ENCODE measurements at regions not wholly inside any gene's neighbourhood (a gene's known extent, or its start where the extent isn't known, plus 50 kb on each side); places are given as distances from the start of the nearest gene placed in this dataset.

- peak; percentile 78 for DNase-seq (ENCODE audit: low read depth)
- peak overlapping the region; percentile 26; the same call in 1 of the 2 replicates for H3K4me3 ChIP-seq (ENCODE audit: low read depth, low read length)
- no peak for TF ChIP-seq CTCF (IDR thresholded peaks at IDR 0.05; ENCODE audit: low read depth, low read length, missing control alignments)
Observed at GRCh38 chr14:89681086-89682018, 264.3 kb upstream of the FOXN3 start.

GRCh38 chr14:89680156-89680555 is 263.1 kb upstream of the FOXN3 start:
- no peak overlapping the region for H3K4me3 ChIP-seq (ENCODE audit: low read depth, low read length)
- no peak for TF ChIP-seq CTCF (IDR thresholded peaks at IDR 0.05; ENCODE audit: low read depth, low read length, missing control alignments)
- DNase-seq (ENCODE audit: low read depth): no peak

- H3K4me3 ChIP-seq (ENCODE audit: low read depth, low read length): no peak overlapping the region
- no peak for DNase-seq (ENCODE audit: low read depth)
- no peak for TF ChIP-seq CTCF (IDR thresholded peaks at IDR 0.05; ENCODE audit: low read depth, low read length, missing control alignments)
Observed at GRCh38 chr14:89678768-89679167, 261.7 kb upstream of the FOXN3 start.

- no peak for DNase-seq (ENCODE audit: low read depth)
- no peak for TF ChIP-seq CTCF (IDR thresholded peaks at IDR 0.05; ENCODE audit: low read depth, low read length, missing control alignments)
- H3K4me3 ChIP-seq (ENCODE audit: low read depth, low read length): no peak overlapping the region
Observed at GRCh38 chr14:89675590-89675989, 258.6 kb upstream of the FOXN3 start.

- TF ChIP-seq CTCF (IDR thresholded peaks at IDR 0.05; ENCODE audit: low read depth, low read length, missing control alignments): no peak
- DNase-seq (ENCODE audit: low read depth): no peak
- H3K4me3 ChIP-seq (ENCODE audit: low read depth, low read length): no peak overlapping the region
Observed at GRCh38 chr14:89674936-89675335, 257.9 kb upstream of the FOXN3 start.

- no peak for DNase-seq (ENCODE audit: low read depth)
- H3K4me3 ChIP-seq (ENCODE audit: low read depth, low read length): no peak overlapping the region
- no peak for TF ChIP-seq CTCF (IDR thresholded peaks at IDR 0.05; ENCODE audit: low read depth, low read length, missing control alignments)
Observed at GRCh38 chr14:89674240-89674639, 257.2 kb upstream of the FOXN3 start.

Data from GM12864 (cell line).